OCI-LY7 (cell line): ENCODE measurements at regions not wholly inside any gene's neighbourhood (a gene's known extent, or its start where the extent isn't known, plus 50 kb on each side); places are given as distances from the start of the nearest gene placed in this dataset.

Source experiments
- CTCF ChIP-seq: fragments of 200-600 bp; sonication (generic); conservative IDR thresholded peaks from 2 replicates; pipeline ENCODE4 v1.5.1; 2014; ENCODE audit warnings: mild to moderate bottlenecking, antibody characterized with exemption, low read length, moderate library complexity, mixed read lengths
- EZH2phosphoT487 ChIP-seq: fragments of 200-600 bp; sonication (generic); IDR thresholded peaks from 2 replicates; pipeline ENCODE4 v1.6.1; 2018; ENCODE audit warnings: low read depth, borderline replicate concordance, mild to moderate bottlenecking, mixed run types, antibody characterized with exemption, low read length, moderate library complexity, mixed read lengths

- TF ChIP-seq CTCF (no peak), EZH2phosphoT487 (no peak)
Measured at GRCh38 chr2:71943238-71944182, 204.2 kb downstream of the CYP26B1 start.
